ENCODE measurements at regions not wholly inside any gene's neighbourhood (a gene's known extent, or its start where the extent isn't known, plus 50 kb on each side); places are given as distances from the start of the nearest gene placed in this dataset.

DNA sequence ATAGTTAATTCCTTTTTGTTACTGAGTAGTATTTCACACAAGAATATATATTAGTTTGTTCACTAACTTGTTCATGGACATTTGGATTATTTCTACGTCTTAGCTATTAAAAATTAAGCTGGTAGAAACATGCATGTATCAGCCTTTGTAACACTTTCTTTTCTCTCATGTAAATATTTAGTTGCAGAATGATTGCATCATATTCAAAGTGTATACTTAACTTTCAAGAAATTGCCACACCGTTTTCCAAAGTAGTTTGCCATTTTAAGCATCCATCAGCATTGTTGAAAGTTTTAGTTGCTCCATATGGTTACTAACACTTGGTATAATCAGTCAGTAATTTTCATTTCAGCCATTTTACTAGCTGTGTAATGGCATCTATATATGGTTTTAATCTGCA is 666.9 kb downstream of the NXPH1 start:
- no peak overlapping the region for H3K4me3 ChIP-seq
- H3K4me1 ChIP-seq: no peaks in the 10 kb centered on the region
- no peaks in the 10 kb centered on the region for H3K27me3 ChIP-seq
- H3K9me3 ChIP-seq: peaks cover 0 to 11% of the 10 kb centered on the region in 2 donors
- H3K27ac ChIP-seq: no peak overlapping the region
- TF ChIP-seq, protein P1, sequence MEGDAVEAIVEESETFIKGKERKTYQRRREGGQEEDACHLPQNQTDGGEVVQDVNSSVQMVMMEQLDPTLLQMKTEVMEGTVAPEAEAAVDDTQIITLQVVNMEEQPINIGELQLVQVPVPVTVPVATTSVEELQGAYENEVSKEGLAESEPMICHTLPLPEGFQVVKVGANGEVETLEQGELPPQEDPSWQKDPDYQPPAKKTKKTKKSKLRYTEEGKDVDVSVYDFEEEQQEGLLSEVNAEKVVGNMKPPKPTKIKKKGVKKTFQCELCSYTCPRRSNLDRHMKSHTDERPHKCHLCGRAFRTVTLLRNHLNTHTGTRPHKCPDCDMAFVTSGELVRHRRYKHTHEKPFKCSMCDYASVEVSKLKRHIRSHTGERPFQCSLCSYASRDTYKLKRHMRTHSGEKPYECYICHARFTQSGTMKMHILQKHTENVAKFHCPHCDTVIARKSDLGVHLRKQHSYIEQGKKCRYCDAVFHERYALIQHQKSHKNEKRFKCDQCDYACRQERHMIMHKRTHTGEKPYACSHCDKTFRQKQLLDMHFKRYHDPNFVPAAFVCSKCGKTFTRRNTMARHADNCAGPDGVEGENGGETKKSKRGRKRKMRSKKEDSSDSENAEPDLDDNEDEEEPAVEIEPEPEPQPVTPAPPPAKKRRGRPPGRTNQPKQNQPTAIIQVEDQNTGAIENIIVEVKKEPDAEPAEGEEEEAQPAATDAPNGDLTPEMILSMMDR (IDR thresholded peaks at IDR 0.05): no peak
- ATAC-seq (no peak), DNase-seq (no peak)
- intact Hi-C loops (cut with DNase I): no loop called here
- H3K36me3 ChIP-seq: no peaks in the 10 kb centered on the region

DNA sequence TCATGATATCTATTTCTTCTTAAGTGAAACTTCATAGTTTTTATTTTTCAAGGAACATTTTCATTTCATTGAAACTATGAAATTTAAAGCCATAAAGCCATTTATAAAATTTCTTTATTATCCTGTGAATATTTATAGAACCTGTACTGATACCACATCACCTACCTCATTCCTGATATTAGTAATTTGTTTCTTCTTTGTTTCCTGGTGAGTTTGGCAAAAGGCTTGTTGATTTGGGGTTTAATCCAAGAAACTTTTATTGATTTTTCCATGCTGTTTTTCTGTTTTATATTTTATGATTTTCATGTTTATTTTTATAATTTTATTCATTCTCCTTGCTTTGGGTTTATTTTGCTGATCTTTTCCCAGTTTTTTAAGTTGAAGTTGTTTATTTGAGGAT is 669.4 kb downstream of the NXPH1 start:
- TF ChIP-seq, protein P1 (IDR thresholded peaks at IDR 0.05): no peak
- Histone ChIP-seq H3K4me1 (no peaks in the 10 kb centered on the region), H3K4me3 (no peak overlapping the region), H3K27me3 (no peaks in the 10 kb centered on the region), H3K9me3 (peaks cover 0 to 29% of the 10 kb centered on the region in 2 donors), H3K27ac (no peak overlapping the region), H3K36me3 (no peaks in the 10 kb centered on the region)
- no peak for DNase-seq
- intact Hi-C loops (cut with DNase I): no loop called here
- no peak for ATAC-seq

DNA sequence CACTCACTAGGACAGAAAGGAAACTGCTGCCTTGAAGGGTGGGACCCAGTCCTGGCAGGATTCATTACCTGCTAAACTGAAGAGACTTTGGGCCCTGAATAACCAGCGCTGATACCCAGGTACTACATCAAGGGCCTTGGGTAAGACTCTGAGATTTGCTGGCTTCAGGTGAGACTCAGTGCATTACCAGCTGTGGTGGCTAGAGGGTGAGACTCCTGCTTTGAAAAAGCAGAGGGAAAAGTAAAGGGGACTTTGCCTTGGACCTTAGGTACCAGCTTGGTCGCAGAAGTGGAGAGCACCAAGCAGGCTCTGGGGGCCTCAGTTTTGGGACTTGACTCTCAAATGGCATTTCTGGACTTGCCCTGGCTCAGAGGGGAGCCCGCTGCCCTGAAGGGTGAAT is 673.3 kb downstream of the NXPH1 start:
- Histone ChIP-seq H3K4me1 (no peaks in the 10 kb centered on the region), H3K27me3 (no peaks in the 10 kb centered on the region), H3K27ac (no peak overlapping the region), H3K4me3 (no peak overlapping the region), H3K9me3 (peaks cover 0 to 52% of the 10 kb centered on the region in 2 donors), H3K36me3 (no peaks in the 10 kb centered on the region)
- ATAC-seq (no peak), DNase-seq (no peak)
- TF ChIP-seq, protein P1 (IDR thresholded peaks at IDR 0.05): no peak
- intact Hi-C loops (cut with DNase I): no loop called here

DNA sequence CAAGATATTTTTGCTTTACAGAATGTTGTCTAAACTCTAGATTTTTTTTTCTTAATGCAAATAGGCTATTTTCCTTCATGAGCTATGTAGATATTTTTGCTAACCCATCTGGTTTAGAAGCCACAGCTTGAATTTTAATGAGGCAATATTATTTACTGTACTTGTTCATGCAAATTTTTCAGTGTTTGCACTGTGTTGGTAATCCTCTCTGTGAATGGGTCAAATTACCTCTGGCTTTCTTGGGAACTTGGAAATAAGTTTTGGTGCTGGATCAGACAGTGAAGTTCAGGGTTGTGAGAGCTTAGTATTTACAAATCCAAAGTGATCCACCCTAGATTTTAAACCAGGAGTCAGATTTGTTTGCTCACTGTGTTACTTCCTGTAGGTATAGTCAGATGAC is 686.9 kb downstream of the NXPH1 start:
- no peaks in the 10 kb centered on the region for H3K27me3 ChIP-seq
- H3K36me3 ChIP-seq: no peaks in the 10 kb centered on the region
- no peak overlapping the region for H3K27ac ChIP-seq
- peaks cover 0 to 3% of the 10 kb centered on the region in 2 donors for H3K9me3 ChIP-seq
- H3K4me1 ChIP-seq: no peaks in the 10 kb centered on the region
- ATAC-seq (no peak), DNase-seq (no peak)
- intact Hi-C loops (cut with DNase I): no loop called here
- no peak overlapping the region for H3K4me3 ChIP-seq
- TF ChIP-seq, protein P1 (IDR thresholded peaks at IDR 0.05): no peak

DNA sequence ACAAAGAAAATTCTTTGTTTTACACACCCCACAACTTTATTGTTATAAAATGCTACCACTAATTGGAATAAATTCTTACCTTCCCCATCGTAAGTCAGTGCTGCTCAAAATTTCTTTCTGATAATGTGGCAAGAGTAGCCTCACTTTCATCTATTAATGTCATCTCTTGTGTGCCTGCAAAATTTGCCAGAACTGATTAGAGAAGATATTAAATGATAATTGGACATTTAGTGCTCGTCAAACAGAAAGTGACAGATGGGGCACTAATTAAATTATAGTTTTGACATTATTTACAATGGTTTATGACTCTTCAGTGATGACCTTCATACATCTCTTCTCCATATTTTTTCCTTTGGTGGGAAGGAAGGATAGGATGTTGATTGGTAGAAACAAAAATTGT is 690.9 kb downstream of the NXPH1 start:
- Histone ChIP-seq H3K4me3 (no peak overlapping the region), H3K36me3 (no peaks in the 10 kb centered on the region), H3K27me3 (no peaks in the 10 kb centered on the region), H3K27ac (no peak overlapping the region), H3K9me3 (no peaks in the 10 kb centered on the region), H3K4me1 (no peaks in the 10 kb centered on the region)
- TF ChIP-seq, protein P1 (IDR thresholded peaks at IDR 0.05): no peak
- intact Hi-C loops (cut with DNase I): no loop called here
- ATAC-seq (no peak), DNase-seq (no peak)

All from left lung (tissue), 4 donors.